ENCODE measurements at regions not wholly inside any gene's neighbourhood (a gene's known extent, or its start where the extent isn't known, plus 50 kb on each side); places are given as distances from the start of the nearest gene placed in this dataset.

- H3K36me3 ChIP-seq (ENCODE audit: control insufficient read depth, insufficient read depth, low read length): no peaks in the 10 kb centered on the region
- no peak overlapping the region for H3K4me3 Mint-ChIP-seq (ENCODE audit: unreplicated experiment)
- no peak overlapping the region for H3K4me3 ChIP-seq (ENCODE audit: low read depth, low read length)
- no peaks in the 10 kb centered on the region for H3K4me1 Mint-ChIP-seq (ENCODE audit: low read depth, unreplicated experiment)
- intact Hi-C loops (cut with micrococcal nuclease; ENCODE audit: unreplicated experiment): no loop called here
- no peaks in the 10 kb centered on the region for H3K9me3 ChIP-seq
- ChIA-PET CTCF (no interaction called here), POLR2A (no interaction called here)
- BruUV-seq (replicated peaks): no TSS peak
- H3K27ac Mint-ChIP-seq (ENCODE audit: unreplicated experiment): no peak overlapping the region
- DNase-seq: no peak
- H3K36me3 Mint-ChIP-seq (ENCODE audit: insufficient read depth, unreplicated experiment): no peaks in the 10 kb centered on the region
- H3K27me3 Mint-ChIP-seq (ENCODE audit: insufficient read depth, unreplicated experiment): no peaks in the 10 kb centered on the region
- H3K27me3 ChIP-seq (replicated peaks; ENCODE audit: control insufficient read depth, insufficient read depth, low read length): no peaks in the 10 kb centered on the region
- no peak for TF ChIP-seq CTCF (IDR thresholded peaks at IDR 0.05; ENCODE audit: insufficient read depth in 1 of 2, low read depth in 1 of 2, low read length in 1 of 2, severe bottlenecking in 1 of 2, unreplicated experiment in 1 of 2)
- H3K9me3 Mint-ChIP-seq (ENCODE audit: unreplicated experiment): no peaks in the 10 kb centered on the region
- H3K4me1 ChIP-seq: no peaks in the 10 kb centered on the region
Measured at GRCh38 chr6:77150736-77151135, 312.6 kb downstream of the HTR1B start.

- no peaks in the 10 kb centered on the region for H3K36me3 Mint-ChIP-seq (ENCODE audit: insufficient read depth, unreplicated experiment)
- CTCF ChIA-PET: no interaction called here
- no peaks in the 10 kb centered on the region for H3K9me3 Mint-ChIP-seq (ENCODE audit: unreplicated experiment)
- no peak overlapping the region for H3K4me3 Mint-ChIP-seq (ENCODE audit: unreplicated experiment)
- DNase-seq: no peak
- intact Hi-C loops (cut with micrococcal nuclease; ENCODE audit: unreplicated experiment): no loop called here
- Histone ChIP-seq H3K27me3 (replicated peaks; ENCODE audit: control insufficient read depth, insufficient read depth, low read length) (no peaks in the 10 kb centered on the region), H3K4me1 (no peaks in the 10 kb centered on the region), H3K4me3 (ENCODE audit: low read depth, low read length) (no peak overlapping the region), H3K9me3 (no peaks in the 10 kb centered on the region), H3K36me3 (ENCODE audit: control insufficient read depth, insufficient read depth, low read length) (no peaks in the 10 kb centered on the region)
- POLR2A ChIA-PET: no interaction called here
- H3K4me1 Mint-ChIP-seq (ENCODE audit: low read depth, unreplicated experiment): no peaks in the 10 kb centered on the region
- no peak overlapping the region for H3K27ac Mint-ChIP-seq (ENCODE audit: unreplicated experiment)
- H3K27me3 Mint-ChIP-seq (ENCODE audit: insufficient read depth, unreplicated experiment): peaks cover 3% of the 10 kb centered on the region
- TF ChIP-seq CTCF (IDR thresholded peaks at IDR 0.05; ENCODE audit: insufficient read depth in 1 of 2, low read depth in 1 of 2, low read length in 1 of 2, severe bottlenecking in 1 of 2, unreplicated experiment in 1 of 2): no peak
- no TSS peak for BruUV-seq (replicated peaks)
Measured at GRCh38 chr6:77145244-77145643, 318.0 kb downstream of the HTR1B start.

GRCh38 chr6:77143659-77144447 is 319.4 kb downstream of the HTR1B start:
- ChIA-PET POLR2A (no interaction called here), CTCF (no interaction called here)
- no peak for TF ChIP-seq CTCF (IDR thresholded peaks at IDR 0.05; ENCODE audit: insufficient read depth in 1 of 2, low read depth in 1 of 2, low read length in 1 of 2, severe bottlenecking in 1 of 2, unreplicated experiment in 1 of 2)
- Histone ChIP-seq H3K9me3 (no peaks in the 10 kb centered on the region), H3K27me3 (replicated peaks; ENCODE audit: control insufficient read depth, insufficient read depth, low read length) (no peaks in the 10 kb centered on the region), H3K36me3 (ENCODE audit: control insufficient read depth, insufficient read depth, low read length) (no peaks in the 10 kb centered on the region), H3K4me3 (ENCODE audit: low read depth, low read length) (no peak overlapping the region), H3K4me1 (no peaks in the 10 kb centered on the region)
- BruUV-seq (replicated peaks): no TSS peak
- H3K4me1 Mint-ChIP-seq (ENCODE audit: low read depth, unreplicated experiment): no peaks in the 10 kb centered on the region
- H3K4me3 Mint-ChIP-seq (ENCODE audit: unreplicated experiment): no peak overlapping the region
- intact Hi-C loops (cut with micrococcal nuclease; ENCODE audit: unreplicated experiment): no loop called here
- peaks cover 3% of the 10 kb centered on the region for H3K27me3 Mint-ChIP-seq (ENCODE audit: insufficient read depth, unreplicated experiment)
- no peaks in the 10 kb centered on the region for H3K9me3 Mint-ChIP-seq (ENCODE audit: unreplicated experiment)
- DNase-seq: no peak
- H3K36me3 Mint-ChIP-seq (ENCODE audit: insufficient read depth, unreplicated experiment): no peaks in the 10 kb centered on the region
- no peak overlapping the region for H3K27ac Mint-ChIP-seq (ENCODE audit: unreplicated experiment)
